PC-3 (cell line): ENCODE measurements at regions not wholly inside any gene's neighbourhood (a gene's known extent, or its start where the extent isn't known, plus 50 kb on each side); places are given as distances from the start of the nearest gene placed in this dataset.

Experiments
- ATAC-seq: fragments of 200-7000 bp; cut with Tn5 transposase; 2 replicates; pipeline ENCODE4 v1.9.1; 2020; ENCODE audit warnings: mild to moderate bottlenecking, moderate library complexity
- BruUV-seq: library from RNA; stranded (reverse); fragments of 400-500 nt; replicated peaks from 2 replicates; lab custom pipeline; 2021; lab: Mats Ljungman, UMichigan
- CTCF ChIA-PET: fragments of 300-600 bp; sonication (Branson Sonifier 250); formaldehyde crosslinking; loops from one replicate; lab custom pipeline; 2022; ENCODE audit warnings: antibody characterized with exemption; lab: Charles Lee
- POLR2A ChIA-PET: fragments of 300-600 bp; sonication (Branson Sonifier 250); formaldehyde crosslinking; loops from one replicate; lab custom pipeline; 2022; ENCODE audit warnings: antibody characterized with exemption; ENCODE audit not compliant: unreplicated experiment; lab: Charles Lee
- DNase-seq: peaks from one replicate; pipeline ENCODE4 v3.0.0-alpha.2; 2015
- H2AFZ ChIP-seq: fragments of 300-600 bp; sonication (generic); 2 replicates; pipeline ENCODE4 v1.6.0; 2016; ENCODE audit warnings: antibody characterized with exemption, low read length
- H3F3A ChIP-seq: fragments of 300-600 bp; sonication (generic); one replicate; pipeline ENCODE4 v1.6.0; 2017; ENCODE audit warnings: antibody characterized with exemption, low read length, control low read depth, mild to moderate bottlenecking; ENCODE audit not compliant: unreplicated experiment
- H3K27ac ChIP-seq: fragments of 300-600 bp; sonication (generic); 2 replicates; pipeline ENCODE4 v1.5.1; 2016; ENCODE audit warnings: mild to moderate bottlenecking, low read length
- H3K27me3 ChIP-seq: fragments of 300-600 bp; sonication (generic); 2 replicates; pipeline ENCODE4 v1.6.1; 2016; ENCODE audit warnings: low read length, mixed read lengths
- H3K36me3 ChIP-seq: fragments of 300-600 bp; sonication (generic); 2 replicates; pipeline ENCODE4 v1.6.1; 2016; ENCODE audit warnings: low read depth, mixed run types, low read length, mixed read lengths
- H3K4me1 ChIP-seq: fragments of 300-600 bp; sonication (generic); 2 replicates; pipeline ENCODE4 v1.5.1; 2016; ENCODE audit warnings: low read length; ENCODE audit not compliant: insufficient read depth
- H3K4me2 ChIP-seq: fragments of 300-600 bp; sonication (generic); 2 replicates; pipeline ENCODE4 v1.6.0; 2016; ENCODE audit warnings: low read length
- H3K4me3 ChIP-seq: fragments of 300-600 bp; sonication (generic); 2 replicates; pipeline ENCODE4 v1.5.1; 2016; ENCODE audit warnings: mild to moderate bottlenecking, low read length, mixed read lengths
- H3K79me2 ChIP-seq: fragments of 300-600 bp; sonication (generic); 2 replicates; pipeline ENCODE4 v1.6.1; 2017; ENCODE audit warnings: low read length, mixed read lengths
- H3K9ac ChIP-seq: fragments of 300-600 bp; sonication (generic); 2 replicates; pipeline ENCODE4 v1.6.0; 2016; ENCODE audit warnings: mild to moderate bottlenecking, low read length
- H3K9me2 ChIP-seq: fragments of 300-600 bp; sonication (generic); replicated peaks from 2 replicates; pipeline ENCODE4 v1.6.1; 2016; ENCODE audit warnings: mixed run types, low read length, mixed read lengths
- H3K9me3 ChIP-seq: fragments of 300-600 bp; sonication (generic); 2 replicates; pipeline ENCODE4 v1.6.1; 2016; ENCODE audit warnings: low read length, mixed read lengths
- H4K20me1 ChIP-seq: fragments of 300-600 bp; sonication (generic); 2 replicates; pipeline ENCODE4 v1.6.1; 2016; ENCODE audit warnings: low read length, mixed read lengths
- EZH2 ChIP-seq: fragments of 300-600 bp; sonication (generic); IDR thresholded peaks from one replicate; pipeline ENCODE4 v1.6.1; 2017; ENCODE audit warnings: antibody characterized with exemption, mild to moderate bottlenecking, low read length; ENCODE audit not compliant: unreplicated experiment
- EZH2phosphoT487 ChIP-seq: fragments of 300-600 bp; sonication (generic); IDR thresholded peaks from 2 replicates; pipeline ENCODE4 v1.6.1; 2018; ENCODE audit warnings: mild to moderate bottlenecking, antibody characterized with exemption, low read length, borderline replicate concordance
- intact Hi-C: fragments of 100-400 bp; cut with micrococcal nuclease; formaldehyde crosslinking; loops from 2 replicates; pipeline ENCODE4 v1.9.0; 2023
- TF ChIP-seq, protein P1 (sequence below): fragments of 300-600 bp; sonication (generic); conservative IDR thresholded peaks from 2 replicates; pipeline ENCODE4 v1.5.1; 2017; ENCODE audit warnings: antibody characterized with exemption, low read depth, mild to moderate bottlenecking, low read length

DNA sequence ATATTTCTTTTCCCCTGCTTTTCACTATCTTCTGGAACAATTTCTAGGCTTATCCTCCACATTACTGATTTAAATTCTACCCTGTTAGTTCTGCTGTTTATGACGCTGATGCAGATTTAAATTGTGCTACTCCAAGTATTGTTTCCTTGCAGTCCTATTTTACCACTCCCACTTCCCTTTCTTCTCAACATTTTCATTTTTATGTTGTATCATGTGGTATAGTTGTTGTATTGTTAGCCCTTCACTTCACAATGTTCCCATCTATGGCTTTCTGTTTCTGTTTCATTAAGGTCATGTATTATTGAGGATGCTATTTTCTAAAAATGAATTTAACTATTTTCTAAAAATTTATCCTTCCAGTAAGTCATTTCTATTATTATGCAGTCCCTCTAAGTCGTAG is 254.4 kb downstream of the NDUFS4 start:
- intact Hi-C loops = no loop called here
- no peaks in the 10 kb centered on the region for H3K4me1 ChIP-seq
- H4K20me1 ChIP-seq = no peaks in the 10 kb centered on the region
- H3K4me3 ChIP-seq = no peak overlapping the region
- H2AFZ ChIP-seq = no peak overlapping the region
- ATAC-seq = no peak
- DNase-seq = no peak
- H3K9me2 ChIP-seq = no peaks in the 10 kb centered on the region
- POLR2A ChIA-PET = no interaction called here
- no peaks in the 10 kb centered on the region for H3K79me2 ChIP-seq
- H3F3A ChIP-seq = no peaks in the 10 kb centered on the region
- H3K27ac ChIP-seq = no peak overlapping the region
- no peaks in the 10 kb centered on the region for H3K9me3 ChIP-seq
- no peak for TF ChIP-seq EZH2phosphoT487
- TF ChIP-seq, protein P1, sequence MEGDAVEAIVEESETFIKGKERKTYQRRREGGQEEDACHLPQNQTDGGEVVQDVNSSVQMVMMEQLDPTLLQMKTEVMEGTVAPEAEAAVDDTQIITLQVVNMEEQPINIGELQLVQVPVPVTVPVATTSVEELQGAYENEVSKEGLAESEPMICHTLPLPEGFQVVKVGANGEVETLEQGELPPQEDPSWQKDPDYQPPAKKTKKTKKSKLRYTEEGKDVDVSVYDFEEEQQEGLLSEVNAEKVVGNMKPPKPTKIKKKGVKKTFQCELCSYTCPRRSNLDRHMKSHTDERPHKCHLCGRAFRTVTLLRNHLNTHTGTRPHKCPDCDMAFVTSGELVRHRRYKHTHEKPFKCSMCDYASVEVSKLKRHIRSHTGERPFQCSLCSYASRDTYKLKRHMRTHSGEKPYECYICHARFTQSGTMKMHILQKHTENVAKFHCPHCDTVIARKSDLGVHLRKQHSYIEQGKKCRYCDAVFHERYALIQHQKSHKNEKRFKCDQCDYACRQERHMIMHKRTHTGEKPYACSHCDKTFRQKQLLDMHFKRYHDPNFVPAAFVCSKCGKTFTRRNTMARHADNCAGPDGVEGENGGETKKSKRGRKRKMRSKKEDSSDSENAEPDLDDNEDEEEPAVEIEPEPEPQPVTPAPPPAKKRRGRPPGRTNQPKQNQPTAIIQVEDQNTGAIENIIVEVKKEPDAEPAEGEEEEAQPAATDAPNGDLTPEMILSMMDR = no peak
- no peak for TF ChIP-seq EZH2
- H3K9ac ChIP-seq = no peak overlapping the region
- H3K4me2 ChIP-seq = no peak overlapping the region
- no peaks in the 10 kb centered on the region for H3K36me3 ChIP-seq
- BruUV-seq = no TSS peak
- CTCF ChIA-PET = no interaction called here
- no peaks in the 10 kb centered on the region for H3K27me3 ChIP-seq

DNA sequence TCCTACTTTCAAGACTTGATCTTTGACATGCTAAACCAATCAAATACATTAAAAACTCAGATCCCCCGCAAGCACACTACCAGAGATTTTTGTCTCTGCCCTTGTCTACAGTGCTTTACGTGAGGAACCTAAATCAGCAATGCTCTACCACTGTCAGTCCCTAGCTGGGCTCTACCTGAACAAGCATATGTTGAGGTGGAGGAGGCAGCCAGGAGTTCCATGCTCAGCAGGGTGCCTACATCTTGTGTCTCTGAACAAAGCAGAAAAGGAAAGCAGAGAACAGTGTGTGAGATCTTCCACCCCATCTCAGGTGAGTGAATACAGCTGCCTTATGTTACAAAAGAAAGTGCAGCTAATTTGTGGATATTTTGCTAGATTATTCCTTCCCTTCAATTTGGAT is 255.0 kb downstream of the NDUFS4 start:
- Histone ChIP-seq H3K36me3 (no peaks in the 10 kb centered on the region), H4K20me1 (no peaks in the 10 kb centered on the region), H3K9ac (no peak overlapping the region), H3K4me2 (no peak overlapping the region), H3K9me2 (no peaks in the 10 kb centered on the region), H3K79me2 (no peaks in the 10 kb centered on the region), H3K27me3 (no peaks in the 10 kb centered on the region), H3F3A (no peaks in the 10 kb centered on the region), H2AFZ (no peak overlapping the region), H3K9me3 (no peaks in the 10 kb centered on the region), H3K4me3 (no peak overlapping the region), H3K27ac (no peak overlapping the region), H3K4me1 (no peaks in the 10 kb centered on the region)
- BruUV-seq = no TSS peak
- TF ChIP-seq, protein P1 = no peak
- TF ChIP-seq EZH2phosphoT487 (no peak), EZH2 (no peak)
- ChIA-PET POLR2A (no interaction called here), CTCF (no interaction called here)
- intact Hi-C loops = no loop called here
- no peak for ATAC-seq
- no peak for DNase-seq

DNA sequence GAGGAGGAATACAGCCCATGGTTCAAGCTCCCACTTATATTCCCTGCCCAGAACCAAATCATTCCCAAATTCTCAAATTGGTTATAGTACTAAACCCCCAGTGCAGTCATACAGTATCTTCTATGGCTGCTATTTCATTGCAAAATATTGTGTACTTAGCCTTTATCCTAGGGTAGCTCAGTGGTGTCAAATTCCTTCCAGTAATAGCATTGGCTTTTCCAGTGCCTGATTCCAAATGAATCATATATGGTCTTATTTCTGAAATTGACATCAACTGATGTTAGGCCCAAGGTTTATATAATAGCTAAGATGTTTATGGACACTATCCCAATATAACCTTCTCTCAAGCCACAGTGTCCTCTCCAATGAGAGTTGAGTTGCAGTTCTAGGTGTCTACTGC is 256.7 kb downstream of the NDUFS4 start:
- Histone ChIP-seq H3K4me2 (no peak overlapping the region), H3K4me1 (no peaks in the 10 kb centered on the region), H3K9ac (no peak overlapping the region), H3K9me3 (no peaks in the 10 kb centered on the region), H3K9me2 (no peaks in the 10 kb centered on the region), H2AFZ (no peak overlapping the region), H3K36me3 (no peaks in the 10 kb centered on the region), H3K27me3 (no peaks in the 10 kb centered on the region), H3K4me3 (no peak overlapping the region), H3K79me2 (no peaks in the 10 kb centered on the region), H3K27ac (no peak overlapping the region), H4K20me1 (no peaks in the 10 kb centered on the region), H3F3A (no peaks in the 10 kb centered on the region)
- TF ChIP-seq, protein P1 = no peak
- TF ChIP-seq EZH2 (no peak), EZH2phosphoT487 (no peak)
- CTCF ChIA-PET = no interaction called here
- BruUV-seq = no TSS peak
- intact Hi-C loops = no loop called here
- POLR2A ChIA-PET = interaction anchor here (0.5 kb wide), 1 partner anchor 337 kb away, joined by 15 read pairs; the partner anchor contains the start of gene FST
- no peak for ATAC-seq
- peak; percentile 4 for DNase-seq
